NCI-H774 (cell line): ENCODE measurements at regions not wholly inside any gene's neighbourhood (a gene's known extent, or its start where the extent isn't known, plus 50 kb on each side); places are given as distances from the start of the nearest gene placed in this dataset.

ENCODE experiments used
- DNase-seq: peaks from one replicate; lab custom pipeline; 2025; lab: John Stamatoyannopoulos, UW

- no peak for DNase-seq
These were observed 350.3 kb upstream of the LYPLAL1 start for GRCh38 chr1:218823291-218823900.

- DNase-seq = no peak
These were observed 346.2 kb upstream of the LYPLAL1 start for GRCh38 chr1:218827486-218827885.

DNA sequence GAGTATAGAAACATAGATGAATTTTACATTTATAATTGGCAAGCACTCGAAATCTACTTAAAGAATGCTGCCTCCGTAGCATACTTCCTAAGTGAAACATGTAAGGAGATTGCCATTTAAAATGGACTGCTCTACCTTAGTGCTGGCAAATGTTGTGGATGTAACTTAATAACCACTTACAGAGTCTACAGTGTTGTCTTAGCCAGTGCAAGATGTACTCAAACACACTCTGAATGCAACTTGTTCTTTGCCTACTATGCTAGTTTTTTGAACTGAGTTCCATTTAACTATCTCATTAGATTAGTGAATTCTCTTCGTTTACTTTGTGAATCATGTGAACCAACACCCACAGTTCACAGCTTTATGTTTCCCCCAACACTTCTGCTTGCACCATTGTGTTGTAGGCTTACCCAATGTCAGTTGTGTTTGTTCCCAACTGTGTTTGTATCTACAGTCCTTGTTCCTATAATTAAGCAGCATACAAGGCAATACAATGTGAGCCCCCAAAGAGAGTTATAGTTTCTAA is 345.5 kb upstream of the LYPLAL1 start:
- no peak for DNase-seq

- no peak for DNase-seq
These were observed 344.6 kb upstream of the LYPLAL1 start for GRCh38 chr1:218829097-218829496.

DNA sequence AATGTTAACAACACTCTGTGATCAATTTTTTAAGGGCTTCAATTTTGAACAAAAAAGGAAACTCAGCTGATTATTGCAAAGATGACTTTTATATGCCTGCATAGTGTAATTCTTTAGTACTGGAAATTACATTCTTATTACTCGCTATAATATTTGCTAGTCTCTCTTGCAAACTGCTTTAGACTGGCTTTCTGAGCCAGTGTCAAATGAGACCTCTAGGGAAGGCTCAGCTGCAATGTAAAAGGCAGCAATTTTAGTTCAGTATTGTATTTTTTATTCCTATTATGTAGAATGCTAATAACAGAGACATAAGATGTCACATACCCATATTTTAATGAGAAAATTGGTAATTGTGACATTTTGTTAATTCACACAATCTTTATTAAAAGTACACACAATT is 338.1 kb upstream of the LYPLAL1 start:
- DNase-seq = no peak

DNA sequence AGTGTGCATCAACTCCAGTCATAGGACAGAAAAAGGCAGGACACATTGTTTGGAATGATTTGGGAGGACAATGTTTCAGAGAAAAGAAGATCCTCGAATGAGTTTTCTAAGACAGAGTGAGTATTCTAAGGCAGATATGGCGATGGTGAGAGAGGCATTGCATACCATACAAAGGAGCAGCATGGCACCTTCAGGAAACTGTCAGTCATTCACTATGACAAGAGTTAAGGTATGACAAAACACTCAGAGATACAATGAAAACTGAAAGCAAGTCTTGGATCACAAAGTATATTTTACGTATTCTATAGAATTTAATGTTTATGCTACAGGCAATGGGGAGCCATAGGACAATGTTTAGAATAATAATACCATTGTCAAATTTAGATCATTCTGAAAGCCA is 337.4 kb upstream of the LYPLAL1 start:
- DNase-seq = no peak

GRCh38 chr1:218837051-218837450 is 336.6 kb upstream of the LYPLAL1 start:
- DNase-seq = no peak

- DNase-seq = no peak
These were observed 328.1 kb upstream of the LYPLAL1 start for GRCh38 chr1:218845589-218845988.

DNA sequence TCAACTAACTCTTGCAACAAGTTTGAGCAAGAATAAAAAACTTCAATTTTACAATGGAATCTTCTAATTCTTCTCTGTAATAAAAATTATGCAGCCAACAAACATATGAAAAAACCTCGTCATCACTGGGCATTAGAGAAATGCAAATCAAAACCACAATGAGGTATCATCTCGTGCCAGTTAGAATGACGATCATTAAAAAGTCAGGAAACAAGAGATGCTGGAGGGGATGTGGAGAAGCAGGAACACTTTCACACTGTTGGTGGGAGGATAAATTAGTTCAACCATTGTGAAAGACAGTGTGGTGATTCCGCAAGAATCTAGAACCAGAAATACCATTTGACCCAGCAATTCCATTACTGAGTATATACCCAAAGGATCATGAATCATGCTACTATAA is 327.5 kb upstream of the LYPLAL1 start:
- no peak for DNase-seq

- DNase-seq = no peak
These were observed 326.4 kb upstream of the LYPLAL1 start for GRCh38 chr1:218847089-218847768.

- no peak for DNase-seq
These were observed 325.7 kb upstream of the LYPLAL1 start for GRCh38 chr1:218848009-218848408.

DNA sequence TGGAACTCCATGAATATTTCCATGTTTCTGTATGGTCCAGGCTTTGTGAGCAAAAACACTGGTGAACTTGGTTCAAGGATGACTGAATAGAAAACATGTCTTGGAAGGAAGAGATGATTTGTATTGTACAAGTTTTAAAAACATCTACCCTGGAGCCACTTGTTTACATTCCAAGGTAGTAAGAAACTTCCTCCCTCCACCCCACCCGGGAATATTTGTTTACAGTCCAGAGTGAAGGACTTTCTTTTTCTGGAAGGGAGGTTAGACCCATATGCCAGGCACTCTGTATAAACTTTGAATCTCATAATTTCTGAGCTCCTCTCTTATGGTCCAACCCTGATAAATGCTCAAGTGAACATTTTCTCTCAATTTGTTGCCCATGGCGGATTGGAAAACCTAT is 323.3 kb upstream of the LYPLAL1 start:
- no peak for DNase-seq

GRCh38 chr1:218851586-218851985 is 322.1 kb upstream of the LYPLAL1 start:
- DNase-seq = no peak

GRCh38 chr1:218852527-218852926 is 321.2 kb upstream of the LYPLAL1 start:
- DNase-seq = no peak

DNA sequence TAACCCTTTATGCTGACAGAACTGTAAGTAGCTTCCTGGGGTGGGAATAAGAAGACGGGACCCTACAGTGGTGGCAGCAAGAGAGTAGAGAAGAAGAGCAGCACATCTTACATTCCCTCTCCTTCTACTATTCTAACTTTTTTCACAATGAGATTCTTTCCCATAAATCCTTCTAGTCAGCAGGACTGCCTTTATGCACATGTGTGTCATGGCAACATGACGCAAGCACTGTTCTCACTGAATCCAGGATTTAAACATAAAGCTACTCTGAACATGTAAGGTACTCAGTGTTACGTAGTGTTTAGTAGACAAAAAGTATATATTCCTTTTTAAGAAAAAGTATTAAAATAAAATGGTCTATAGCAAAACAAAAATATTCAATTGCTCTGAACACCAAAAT is 309.7 kb upstream of the LYPLAL1 start:
- no peak for DNase-seq

DNA sequence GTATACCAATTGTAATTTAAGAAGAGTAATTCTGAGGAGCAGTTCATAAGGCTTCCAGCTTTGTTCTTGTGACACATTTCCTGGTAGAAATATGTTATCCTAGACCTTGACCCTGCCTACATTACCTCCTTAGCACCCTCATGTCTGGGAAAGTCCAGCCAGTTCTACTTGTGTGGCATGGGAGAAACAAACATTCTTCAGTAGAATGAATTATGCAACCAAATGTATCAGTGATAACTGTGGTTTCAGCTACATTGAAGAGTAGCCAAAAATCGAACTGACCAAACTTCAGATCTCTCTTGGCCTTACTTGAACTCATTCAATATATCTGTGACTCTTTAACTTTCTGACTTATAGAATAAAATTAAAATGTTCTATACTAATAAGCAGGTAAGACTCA is 308.1 kb upstream of the LYPLAL1 start:
- no peak for DNase-seq

DNA sequence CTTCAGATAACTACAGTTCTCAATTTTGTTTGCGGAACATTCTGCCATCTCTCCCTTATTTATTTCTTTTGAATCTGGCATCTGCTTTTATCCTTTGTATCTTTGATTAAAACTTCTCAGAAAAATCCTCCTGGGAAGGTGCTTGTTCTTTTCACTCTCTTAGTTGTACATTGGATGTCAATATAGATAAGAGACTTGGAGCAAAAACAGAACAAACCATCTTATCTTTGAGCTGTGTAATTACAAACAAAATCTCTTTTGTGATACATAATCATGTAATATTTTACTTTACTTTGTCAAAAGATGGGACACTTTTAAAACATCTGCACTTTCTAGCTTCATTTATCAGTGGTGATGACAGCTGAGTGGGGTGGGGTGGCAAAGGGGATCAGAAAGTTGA is 307.2 kb upstream of the LYPLAL1 start:
- no peak for DNase-seq

- DNase-seq = no peak
These were observed 306.6 kb upstream of the LYPLAL1 start for GRCh38 chr1:218867066-218867465.

DNA sequence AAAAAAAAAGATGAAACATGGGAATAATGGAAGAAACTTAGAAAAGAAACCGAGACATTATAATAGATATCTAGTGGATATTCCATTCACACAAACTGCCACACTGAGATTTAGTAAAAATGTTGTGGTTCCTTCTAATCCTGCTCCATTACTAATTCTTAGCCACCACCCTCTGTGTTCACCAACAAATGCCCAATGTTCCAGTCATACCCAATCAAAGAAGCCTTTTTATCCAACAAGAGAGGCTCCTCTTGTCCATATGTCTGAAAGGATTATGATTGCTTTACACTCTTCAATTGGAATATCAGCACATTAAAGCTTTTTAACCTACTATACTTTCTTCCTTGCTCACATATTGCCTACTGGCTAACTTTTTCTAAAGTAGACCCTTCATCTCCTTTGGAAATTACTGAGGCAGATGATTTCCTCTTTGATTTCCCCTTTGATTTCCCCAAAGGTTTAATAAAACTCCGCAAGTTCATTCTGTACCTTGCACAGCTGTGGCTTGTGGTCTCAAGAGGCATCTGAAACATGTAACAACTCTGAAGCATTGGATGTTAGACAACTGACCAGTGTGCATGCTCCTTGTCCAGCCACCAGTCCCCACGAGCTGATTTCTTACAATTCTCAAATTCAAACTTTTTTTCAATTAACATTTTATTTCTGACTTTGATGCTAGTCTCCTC is 305.6 kb upstream of the LYPLAL1 start:
- DNase-seq = no peak

- DNase-seq = no peak
These were observed 304.4 kb upstream of the LYPLAL1 start for GRCh38 chr1:218869276-218869675.

DNA sequence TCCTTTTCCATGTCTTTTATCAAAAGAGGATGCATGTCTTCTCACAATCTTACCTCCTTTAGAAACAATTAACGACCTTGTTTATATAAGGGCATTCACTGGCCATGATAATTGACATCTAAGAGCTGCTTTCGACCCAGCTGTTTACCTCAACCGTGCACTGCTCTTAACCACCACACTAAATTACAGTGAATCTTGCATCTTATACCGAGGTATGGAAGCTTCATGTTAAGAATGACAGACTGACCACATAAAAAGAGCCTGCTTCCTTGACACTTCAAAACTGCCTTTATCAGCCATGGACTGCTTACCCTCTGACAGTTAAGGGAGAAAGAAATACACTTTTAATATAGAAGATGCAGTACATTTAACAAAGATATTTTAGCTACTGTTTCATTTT is 301.7 kb upstream of the LYPLAL1 start:
- no peak for DNase-seq

DNA sequence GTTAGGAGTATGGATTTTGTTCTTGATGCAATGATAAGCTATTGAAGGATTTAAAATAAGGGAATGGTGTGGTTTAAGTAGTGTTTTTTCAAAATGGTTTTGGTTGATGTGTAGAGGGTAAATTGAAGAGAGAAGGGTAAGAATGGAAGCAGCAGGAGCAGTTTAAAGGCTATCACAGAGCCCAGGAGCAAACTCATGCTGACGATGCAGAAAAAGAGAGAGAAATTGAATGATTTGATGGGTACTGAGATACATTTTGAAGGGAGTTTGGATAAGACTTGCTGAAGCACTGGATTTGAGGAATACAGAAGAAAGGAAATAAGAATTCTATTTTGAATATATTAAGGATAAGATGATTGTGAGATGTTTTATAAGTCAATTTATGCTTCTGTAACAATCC is 300.8 kb upstream of the LYPLAL1 start:
- DNase-seq = no peak

- no peak for DNase-seq
These were observed 299.4 kb upstream of the LYPLAL1 start for GRCh38 chr1:218874313-218874712.
